Activated CD4-positive, alpha-beta T cell treated with anti-CD3 and anti-CD28 coated beads for 36 hours (primary cell): ENCODE measurements at regions not wholly inside any gene's neighbourhood (a gene's known extent, or its start where the extent isn't known, plus 50 kb on each side); places are given as distances from the start of the nearest gene placed in this dataset.
"Not testable (repeated sequence)": the region's sequence is repeated elsewhere in the genome, so short reads cannot be mapped to it uniquely, and the experiment has no call there.

Source experiments
- ATAC-seq: fragments of 200-7000 bp; cut with Tn5 transposase; one replicate; pipeline ENCODE4 v1.10.0; 2021; ENCODE audit warnings: mild to moderate bottlenecking, moderate library complexity
- CTCF ChIA-PET: fragments of 350-600 bp; sonication (Branson Sonifier 250); formaldehyde crosslinking; loops from one replicate; lab custom pipeline; 2021; ENCODE audit warnings: antibody characterized with exemption; lab: Charles Lee
- POLR2A ChIA-PET: fragments of 350-600 bp; sonication (Branson Sonifier 250); formaldehyde crosslinking; loops from one replicate; lab custom pipeline; 2021; ENCODE audit warnings: antibody characterized with exemption, inconsistent platforms; lab: Charles Lee
- DNase-seq: peaks from one replicate; pipeline ENCODE4 v3.0.0-alpha.2; 2020
- H3K27ac Mint-ChIP-seq: one replicate; pipeline ENCODE4 v1.8.0; 2021; ENCODE audit warnings: mixed read lengths
- H3K27me3 Mint-ChIP-seq: one replicate; pipeline ENCODE4 v1.8.0; 2021; ENCODE audit warnings: mixed read lengths
- H3K36me3 Mint-ChIP-seq: one replicate; pipeline ENCODE4 v1.8.0; 2021; ENCODE audit warnings: low read depth, mixed read lengths
- H3K4me1 Mint-ChIP-seq: one replicate; pipeline ENCODE4 v1.8.0; 2021; ENCODE audit warnings: mixed read lengths
- H3K4me3 Mint-ChIP-seq: one replicate; pipeline ENCODE4 v1.8.0; 2021; ENCODE audit warnings: mild to moderate bottlenecking, moderate library complexity, mixed read lengths
- H3K9me3 Mint-ChIP-seq: one replicate; pipeline ENCODE4 v1.8.0; 2021; ENCODE audit warnings: low read depth, mixed read lengths
- intact Hi-C, 2 experiments: fragments of 100-400 bp; cut with DNase I in 1 of 2; cut with micrococcal nuclease in 1 of 2; formaldehyde crosslinking; loops; one replicate each; pipeline versions ENCODE4 v1.14.2 to v1.15.1; 2022 to 2024; cut with DNase I, micrococcal nuclease

DNA sequence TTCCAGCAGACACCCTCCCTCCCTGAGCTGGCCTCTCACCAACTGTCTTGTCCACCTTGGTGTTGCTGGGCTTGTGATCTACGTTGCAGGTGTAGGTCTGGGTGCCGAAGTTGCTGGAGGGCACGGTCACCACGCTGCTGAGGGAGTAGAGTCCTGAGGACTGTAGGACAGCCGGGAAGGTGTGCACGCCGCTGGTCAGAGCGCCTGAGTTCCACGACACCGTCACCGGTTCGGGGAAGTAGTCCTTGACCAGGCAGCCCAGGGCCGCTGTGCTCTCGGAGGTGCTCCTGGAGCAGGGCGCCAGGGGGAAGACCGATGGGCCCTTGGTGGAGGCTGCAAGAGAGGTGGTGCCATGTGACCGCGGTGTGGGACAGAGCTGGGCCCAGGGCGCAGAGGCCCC, 118.1 kb downstream of the TMEM121 start:
- H3K27me3 Mint-ChIP-seq, CTCF ChIA-PET: not testable (repeated sequence)

DNA sequence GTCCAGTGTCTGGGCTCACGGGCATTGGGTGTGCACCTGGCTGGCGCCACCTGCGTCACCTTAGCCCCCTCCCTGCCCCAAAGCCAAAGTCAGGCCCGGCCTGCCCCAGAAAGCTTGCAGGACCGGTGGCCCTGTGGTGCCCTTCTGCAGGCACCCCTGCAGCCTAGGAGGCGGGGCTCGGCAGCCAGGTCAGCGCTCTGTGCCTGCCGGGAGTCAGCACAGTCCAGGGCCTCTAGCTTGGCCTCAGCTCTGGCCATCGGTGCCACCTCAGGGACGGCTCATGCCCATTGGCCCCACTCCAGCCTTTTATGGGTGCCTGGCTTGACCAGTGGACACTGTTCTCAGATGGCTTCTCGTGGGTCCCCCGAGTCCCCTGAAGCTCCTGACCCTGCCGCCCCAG, 118.5 kb downstream of the TMEM121 start:
- ATAC-seq, POLR2A ChIA-PET, H3K27me3 Mint-ChIP-seq: not testable (repeated sequence)

More for the DNA sequence above, 118.1 kb downstream of the TMEM121 start:
- H3K27ac Mint-ChIP-seq, intact Hi-C loops, H3K4me1 Mint-ChIP-seq, H3K9me3 Mint-ChIP-seq, H3K4me3 Mint-ChIP-seq, POLR2A ChIA-PET, DNase-seq, ATAC-seq, H3K36me3 Mint-ChIP-seq: not testable (repeated sequence)

DNA sequence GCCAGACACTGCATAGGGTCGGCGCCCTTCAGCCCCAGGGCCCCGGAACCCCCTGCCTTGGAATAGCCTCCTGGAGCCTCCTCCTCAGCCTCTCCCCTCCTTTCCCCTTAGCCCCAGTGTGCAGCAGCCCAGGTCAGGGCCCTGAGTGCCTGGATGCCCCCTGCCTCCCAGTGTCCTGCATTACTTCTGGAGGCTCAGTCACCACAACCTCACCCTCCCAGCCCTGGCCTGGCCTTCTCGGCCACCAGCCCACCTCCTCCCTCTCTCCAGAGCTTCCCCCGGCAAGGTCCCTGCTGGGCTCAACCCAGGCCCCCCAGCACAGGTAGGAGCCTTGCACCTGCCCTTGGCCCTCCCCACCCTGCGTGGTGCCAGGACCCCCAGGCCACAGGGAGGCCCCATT, 119.0 kb downstream of the TMEM121 start:
- ATAC-seq, intact Hi-C loops: not testable (repeated sequence)

More for the DNA sequence above, 118.5 kb downstream of the TMEM121 start:
- CTCF ChIA-PET, H3K27ac Mint-ChIP-seq, DNase-seq, H3K36me3 Mint-ChIP-seq, H3K9me3 Mint-ChIP-seq, H3K4me3 Mint-ChIP-seq, intact Hi-C loops, H3K4me1 Mint-ChIP-seq: not testable (repeated sequence)

DNA sequence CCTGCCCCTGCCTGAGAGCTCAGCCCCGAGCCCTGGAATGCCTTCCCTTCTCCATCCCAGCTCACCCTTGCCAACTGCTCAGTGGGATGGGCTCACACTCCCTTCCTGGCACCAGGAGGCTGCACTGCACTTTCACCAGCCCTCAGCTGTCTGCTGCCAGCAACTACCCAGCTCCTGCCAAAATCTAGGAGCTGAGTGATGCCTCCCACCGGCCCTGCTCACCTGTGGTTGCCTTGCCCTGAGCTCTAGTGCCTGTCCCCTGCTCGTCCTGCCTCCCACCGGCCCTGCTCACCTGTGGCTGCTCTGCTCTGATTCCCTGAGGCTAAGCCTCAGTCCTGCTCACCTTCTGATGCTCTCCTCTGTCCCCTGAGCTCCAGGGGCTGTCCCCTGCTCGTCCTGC, 119.8 kb downstream of the TMEM121 start:
- no peak overlapping the region for H3K4me3 Mint-ChIP-seq
- DNase-seq (no peak), ATAC-seq (no peak)
- no peaks in the 10 kb centered on the region for H3K27me3 Mint-ChIP-seq
- H3K4me1 Mint-ChIP-seq: no peaks in the 10 kb centered on the region
- POLR2A ChIA-PET: no interaction called here
- H3K9me3 Mint-ChIP-seq: no peaks in the 10 kb centered on the region
- no peak overlapping the region for H3K27ac Mint-ChIP-seq
- CTCF ChIA-PET: no interaction called here
- no peaks in the 10 kb centered on the region for H3K36me3 Mint-ChIP-seq
- intact Hi-C loops: loop anchor here in 1 of 2 experiments (1.0 kb wide), 1 partner anchor 19 kb away; no protein-coding TSS in a partner anchor

More for the DNA sequence above, 119.0 kb downstream of the TMEM121 start:
- H3K27me3 Mint-ChIP-seq, H3K27ac Mint-ChIP-seq, CTCF ChIA-PET, POLR2A ChIA-PET, DNase-seq, H3K4me1 Mint-ChIP-seq, H3K4me3 Mint-ChIP-seq, H3K9me3 Mint-ChIP-seq, H3K36me3 Mint-ChIP-seq: not testable (repeated sequence)

DNA sequence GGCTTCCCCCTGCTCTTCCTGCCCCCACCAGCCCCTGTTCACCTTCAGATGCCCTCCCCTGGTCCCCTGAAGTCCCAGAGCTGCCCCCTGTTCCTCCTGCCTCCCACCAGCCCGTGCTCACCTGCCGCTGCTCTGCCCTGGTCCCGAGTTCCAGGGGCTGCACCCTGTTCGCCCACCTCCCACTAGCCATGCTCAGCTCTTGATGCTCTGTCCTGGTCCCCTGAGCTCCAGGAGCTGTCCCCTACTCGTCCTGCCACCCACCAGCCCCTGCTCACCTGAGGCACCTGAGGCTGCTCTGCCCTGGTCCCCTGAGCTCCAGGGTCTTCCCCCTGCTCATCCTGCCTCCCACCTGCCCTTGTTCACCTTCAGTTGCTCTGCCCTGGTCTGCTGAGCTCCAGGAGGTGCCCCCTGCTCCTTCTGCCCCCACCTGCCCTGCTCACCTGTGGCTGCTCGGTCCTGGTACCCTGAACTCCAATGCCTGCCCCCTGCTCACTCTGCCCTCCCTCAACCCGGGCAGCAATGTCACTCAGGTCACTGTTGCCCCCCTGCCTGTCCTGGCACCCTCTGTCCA, 120.4 kb downstream of the TMEM121 start:
- H3K4me1 Mint-ChIP-seq, ATAC-seq, CTCF ChIA-PET, H3K4me3 Mint-ChIP-seq, H3K27me3 Mint-ChIP-seq, DNase-seq, H3K36me3 Mint-ChIP-seq, H3K9me3 Mint-ChIP-seq, H3K27ac Mint-ChIP-seq, POLR2A ChIA-PET: not testable (repeated sequence)
- intact Hi-C loops: loop anchor here in 1 of 2 experiments (1.0 kb wide), 1 partner anchor 19 kb away; no protein-coding TSS in a partner anchor

DNA sequence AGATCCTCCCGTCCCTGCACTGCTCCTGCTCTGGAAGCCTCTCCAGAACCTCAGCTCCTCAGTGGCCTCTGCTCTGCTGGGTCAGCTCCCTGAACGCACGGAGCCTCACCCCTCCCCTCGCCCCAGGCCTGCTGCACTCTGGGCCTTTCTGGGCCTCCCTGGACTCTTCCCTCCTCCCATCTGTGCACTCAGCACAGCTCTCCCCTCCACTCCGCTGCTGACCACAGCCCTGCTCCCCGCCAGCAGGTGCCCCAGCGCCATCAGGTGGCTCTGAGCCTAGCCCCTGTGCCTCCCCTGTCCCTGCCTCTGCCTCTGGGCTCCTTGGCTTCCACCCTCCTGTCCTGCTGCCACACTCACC, 121.0 kb downstream of the TMEM121 start:
- CTCF ChIA-PET, ATAC-seq, POLR2A ChIA-PET, H3K27me3 Mint-ChIP-seq, H3K4me1 Mint-ChIP-seq, H3K4me3 Mint-ChIP-seq, H3K36me3 Mint-ChIP-seq, H3K9me3 Mint-ChIP-seq, intact Hi-C loops, DNase-seq, H3K27ac Mint-ChIP-seq: not testable (repeated sequence)

DNA sequence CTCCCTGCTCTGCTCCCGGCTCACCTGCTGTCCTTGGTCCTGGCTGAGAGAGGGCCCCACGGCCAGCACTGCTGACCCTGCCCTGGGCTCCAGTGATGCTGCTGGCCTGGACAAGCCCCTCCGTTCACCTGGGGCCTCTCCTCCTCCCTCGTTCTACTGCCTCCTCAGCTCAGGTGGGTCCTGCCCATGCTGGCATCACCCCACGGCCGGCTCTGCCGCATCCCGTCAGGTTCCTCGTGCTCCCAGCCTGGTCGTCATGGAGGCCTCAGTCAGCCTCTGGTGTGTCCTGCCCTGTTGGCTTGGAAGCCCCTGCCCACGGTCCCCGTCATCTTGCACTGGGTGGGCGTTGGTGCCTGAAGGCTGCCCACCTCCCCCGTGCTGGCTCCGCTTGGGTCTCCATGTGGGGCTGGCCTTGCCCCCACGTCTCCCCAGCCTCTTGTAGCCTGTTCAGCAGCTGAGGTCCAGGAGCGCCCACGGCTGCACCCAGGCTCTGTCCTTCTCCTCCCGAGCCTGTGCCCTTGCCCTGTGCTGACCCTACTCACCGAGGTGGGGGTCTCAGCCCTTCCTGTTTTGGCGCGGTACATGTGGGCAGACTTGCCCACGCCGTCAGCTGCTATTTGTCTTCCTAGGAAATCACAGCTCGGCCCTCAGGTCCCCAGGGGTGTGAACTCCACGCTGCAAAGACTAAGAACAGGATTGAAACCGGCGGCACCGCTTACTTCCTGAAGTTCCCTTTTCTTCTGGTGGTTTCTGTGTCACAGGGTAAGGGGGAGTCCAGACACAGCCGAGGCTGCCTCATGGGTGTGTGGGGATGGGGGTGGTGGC, 121.6 kb downstream of the TMEM121 start:
- ATAC-seq: no peak
- Mint-ChIP-seq H3K4me3 (no peak overlapping the region), H3K36me3 (no peaks in the 10 kb centered on the region), H3K27ac (no peak overlapping the region), H3K4me1 (no peaks in the 10 kb centered on the region), H3K9me3 (no peaks in the 10 kb centered on the region), H3K27me3 (no peaks in the 10 kb centered on the region)
- no peak for DNase-seq
- ChIA-PET POLR2A (no interaction called here), CTCF (no interaction called here)
- intact Hi-C loops: no loop called here

DNA sequence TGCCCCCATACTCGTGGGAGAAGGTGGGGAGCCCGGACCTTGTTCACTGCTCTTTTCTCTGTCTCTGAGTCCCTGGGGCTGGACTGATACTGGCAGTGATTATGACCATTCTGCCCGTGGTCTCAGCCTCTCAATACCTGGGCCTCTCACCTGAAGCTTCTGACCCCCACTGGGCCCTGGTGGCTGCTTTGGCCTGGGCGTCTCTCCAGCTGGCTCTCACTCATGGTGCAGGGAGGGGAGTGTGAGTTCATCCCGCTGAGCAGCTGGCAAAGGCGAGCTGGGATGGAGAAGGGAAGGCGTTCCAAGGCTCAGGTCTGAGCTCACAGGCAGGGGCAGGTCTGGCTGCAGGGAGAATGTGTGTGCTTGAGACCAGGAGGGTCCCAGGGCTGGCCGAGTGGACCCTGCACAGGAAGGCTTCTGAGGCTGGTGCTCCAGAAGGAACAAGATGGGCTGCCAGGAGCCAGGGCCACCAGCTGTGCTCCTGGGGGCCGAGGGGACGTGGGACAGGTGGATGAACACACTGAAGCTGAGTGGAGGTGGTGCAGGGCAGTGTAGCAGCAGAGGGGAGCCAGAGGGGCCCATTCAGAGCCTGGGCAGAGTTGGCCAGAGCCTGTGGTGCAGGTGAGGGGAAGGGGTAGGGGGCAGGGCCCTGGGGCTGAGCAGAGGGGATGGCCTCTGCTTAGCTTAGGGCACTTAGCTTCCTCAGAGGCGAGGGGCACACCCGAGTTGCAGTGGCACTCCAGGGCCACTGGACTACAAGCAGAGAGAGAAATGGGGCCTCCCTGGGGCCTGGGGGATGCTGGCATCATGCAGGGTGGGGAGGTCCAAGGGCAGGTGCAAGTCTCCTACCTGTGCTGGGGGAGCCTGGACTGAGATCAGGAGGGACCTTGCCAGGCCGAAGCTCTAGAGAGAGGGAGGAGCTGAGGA, 122.5 kb downstream of the TMEM121 start:
- CTCF ChIA-PET, H3K4me3 Mint-ChIP-seq, DNase-seq, H3K36me3 Mint-ChIP-seq, intact Hi-C loops, H3K27ac Mint-ChIP-seq, POLR2A ChIA-PET, ATAC-seq, H3K27me3 Mint-ChIP-seq, H3K9me3 Mint-ChIP-seq, H3K4me1 Mint-ChIP-seq: not testable (repeated sequence)

DNA sequence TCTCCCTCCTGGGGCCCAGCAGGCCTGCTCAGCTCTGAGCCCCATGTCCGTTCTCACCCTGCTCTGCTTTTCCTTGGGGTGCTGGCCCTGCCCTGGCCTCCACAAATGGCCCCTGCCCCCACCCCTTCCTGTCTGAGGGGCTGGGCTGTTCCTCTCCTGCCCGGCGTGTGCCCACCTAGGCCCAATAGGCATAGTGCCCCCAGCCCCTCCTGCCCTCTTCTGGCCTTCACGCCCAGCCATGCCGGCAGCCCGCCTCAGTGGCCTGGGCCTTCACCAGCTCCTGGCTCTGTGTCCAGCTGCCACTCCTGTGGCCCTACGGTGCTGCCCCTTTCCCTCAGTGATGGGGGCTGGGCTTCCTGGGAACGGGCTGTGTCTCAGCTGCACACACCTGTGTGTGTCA, 125.9 kb downstream of the TMEM121 start:
- POLR2A ChIA-PET, intact Hi-C loops, H3K4me3 Mint-ChIP-seq, ATAC-seq, H3K27ac Mint-ChIP-seq, DNase-seq, CTCF ChIA-PET, H3K27me3 Mint-ChIP-seq, H3K36me3 Mint-ChIP-seq, H3K9me3 Mint-ChIP-seq, H3K4me1 Mint-ChIP-seq: not testable (repeated sequence)

DNA sequence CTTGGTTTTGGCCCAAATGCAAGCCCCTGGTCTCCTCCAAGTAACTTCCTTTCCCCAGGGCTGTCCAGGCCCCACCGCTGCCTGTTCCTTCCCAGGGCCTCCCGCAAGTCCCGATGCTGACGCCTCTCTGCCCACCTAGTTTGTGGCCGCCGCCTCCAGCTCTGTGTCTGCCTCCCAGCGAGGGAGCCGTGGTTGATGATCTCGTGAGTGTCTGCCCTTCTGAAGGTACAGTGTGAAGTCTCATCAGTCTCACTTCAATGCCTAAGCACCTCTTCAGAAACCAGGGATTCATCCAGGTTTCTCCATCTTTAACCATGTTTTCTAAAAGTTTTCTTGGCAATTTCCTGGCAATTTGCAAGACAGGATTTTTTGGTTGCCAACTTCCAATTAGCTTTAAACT, 127.5 kb downstream of the TMEM121 start:
- H3K36me3 Mint-ChIP-seq, H3K4me1 Mint-ChIP-seq, H3K27ac Mint-ChIP-seq, ATAC-seq, POLR2A ChIA-PET, DNase-seq, H3K4me3 Mint-ChIP-seq, H3K27me3 Mint-ChIP-seq, CTCF ChIA-PET, intact Hi-C loops: not testable (repeated sequence)
- H3K9me3 Mint-ChIP-seq: peaks cover 14% of the 10 kb centered on the region

DNA sequence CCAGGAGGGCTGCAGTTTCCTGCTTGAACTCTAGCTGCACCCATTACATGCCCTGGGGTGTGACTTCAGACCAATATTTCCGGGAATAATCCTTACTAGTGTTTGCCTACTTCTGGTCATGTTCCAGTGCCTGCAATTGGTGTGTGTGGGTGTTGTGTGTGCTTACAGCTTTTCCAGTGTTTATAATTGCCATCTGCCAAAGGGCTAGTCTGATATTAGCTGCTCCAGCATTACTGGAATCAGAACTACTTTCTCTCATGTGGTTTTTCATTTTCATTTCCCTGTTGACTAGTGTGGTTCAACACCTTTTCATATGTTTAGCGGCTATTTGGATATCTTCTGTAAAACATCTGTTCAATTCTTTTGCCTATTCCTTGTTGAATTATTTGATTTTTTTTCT, 132.9 kb downstream of the TMEM121 start:
- Mint-ChIP-seq H3K9me3 (peaks cover 35% of the 10 kb centered on the region), H3K27me3 (peaks cover 14% of the 10 kb centered on the region)
- H3K27ac Mint-ChIP-seq, H3K4me3 Mint-ChIP-seq, POLR2A ChIA-PET, ATAC-seq, H3K36me3 Mint-ChIP-seq, DNase-seq, H3K4me1 Mint-ChIP-seq, intact Hi-C loops: not testable (repeated sequence)
- CTCF ChIA-PET: interaction anchor here (0.6 kb wide), 2 partner anchors 402 to 1385 kb away, joined by 3 read pairs; no protein-coding TSS in a partner anchor
